SK-N-SH (cell line): ENCODE measurements at regions not wholly inside any gene's neighbourhood (a gene's known extent, or its start where the extent isn't known, plus 50 kb on each side); places are given as distances from the start of the nearest gene placed in this dataset.

ENCODE experiments used
- CTCF ChIA-PET: fragments of 300-600, 350-600 bp; formaldehyde crosslinking; extraction: SDS; loops from one replicate; lab custom pipeline; 2021; lab: Yijun Ruan, JAX
- POLR2A ChIA-PET: fragments of 350-600 bp; sonication (Branson Sonifier 250); formaldehyde crosslinking; extraction: SDS; loops from one replicate; lab custom pipeline; 2020; ENCODE audit warnings: antibody characterized with exemption, inconsistent platforms; lab: Yijun Ruan, JAX
- DNase-seq: peaks from one replicate; pipeline ENCODE4 v3.0.0; 2012
- H2AFZ ChIP-seq: fragments of 200-600 bp; sonication (generic); 2 replicates; pipeline ENCODE4 v1.8.1; 2016; ENCODE audit warnings: antibody characterized with exemption, mild to moderate bottlenecking, low read depth
- H3F3A ChIP-seq: fragments of 200-600 bp; sonication (generic); replicated peaks from 2 replicates; pipeline ENCODE3; 2016; ENCODE audit warnings: antibody characterized with exemption, mild to moderate bottlenecking; ENCODE audit not compliant: insufficient read depth
- H3K27ac ChIP-seq, 2 experiments: fragments of 200-500 bp in 1 of 2; fragments of 200-600 bp in 1 of 2; sonication (Bioruptor generic) in 1 of 2; sonication (generic), shearing (Covaris generic) in 1 of 2; 2 replicates each; pipeline versions ENCODE4 v1.5.1 to v1.6.1; 2014 to 2016; ENCODE audit warnings: low read depth in 2 of 2, inconsistent platforms in 1 of 2, low read length in 1 of 2, mild to moderate bottlenecking in 1 of 2, mixed read lengths in 1 of 2
- H3K27me3 ChIP-seq: fragments of 200-600 bp; sonication (generic), shearing (Covaris generic); 2 replicates; pipeline ENCODE4 v1.6.1; 2016; ENCODE audit warnings: mixed run types; ENCODE audit not compliant: insufficient read depth
- H3K36me3 ChIP-seq, 2 experiments: fragments of 200-500 bp in 1 of 2; fragments of 200-600 bp in 1 of 2; sonication (Bioruptor generic) in 1 of 2; sonication (generic) in 1 of 2; replicated peaks in 1 of 2; 2 replicates each; pipeline versions ENCODE3 to v1.5.1; 2014 to 2016; ENCODE audit warnings: low read length in 1 of 2, mild to moderate bottlenecking in 1 of 2; ENCODE audit not compliant: insufficient read depth in 2 of 2, control insufficient read depth in 1 of 2
- H3K4me1 ChIP-seq, 2 experiments: fragments of 200-500 bp in 1 of 2; fragments of 200-600 bp in 1 of 2; sonication (Bioruptor generic) in 1 of 2; sonication (generic), shearing (Covaris generic) in 1 of 2; 2 replicates each; pipeline versions ENCODE4 v1.5.1 to v1.6.1; 2014 to 2016; ENCODE audit warnings: low read depth in 1 of 2, low read length in 1 of 2, mixed run types in 1 of 2; ENCODE audit not compliant: insufficient read depth in 2 of 2, control insufficient read depth in 1 of 2
- H3K4me2 ChIP-seq: fragments of 200-600 bp; sonication (generic), shearing (Covaris generic); 2 replicates; pipeline ENCODE4 v1.6.1; 2017; ENCODE audit warnings: mixed run types
- H3K4me3 ChIP-seq, 2 experiments: fragments of 200-500 bp in 1 of 2; fragments of 200-600 bp in 1 of 2; sonication (Bioruptor generic) in 1 of 2; sonication (generic), shearing (Covaris generic) in 1 of 2; 2 replicates each; pipeline versions ENCODE4 v1.5.1 to v1.8.1; 2014 to 2016; ENCODE audit warnings: low read depth in 2 of 2, inconsistent platforms in 1 of 2, low read length in 1 of 2, mild to moderate bottlenecking in 1 of 2, mixed read lengths in 1 of 2, moderate library complexity in 1 of 2
- H3K79me2 ChIP-seq: fragments of 200-600 bp; sonication (generic); 2 replicates; pipeline ENCODE4 v1.8.1; 2017; ENCODE audit warnings: mild to moderate bottlenecking; ENCODE audit not compliant: insufficient read depth
- H3K9ac ChIP-seq: fragments of 200-600 bp; sonication (generic); 2 replicates; pipeline ENCODE4 v1.6.1; 2017; ENCODE audit warnings: mixed run types
- H3K9me2 ChIP-seq: fragments of 200-600 bp; sonication (generic); 2 replicates; pipeline ENCODE4 v1.6.1; 2017; ENCODE audit warnings: mixed run types
- H3K9me3 ChIP-seq: fragments of 200-600 bp; sonication (generic); 2 replicates; pipeline ENCODE4 v1.6.1; 2017; ENCODE audit warnings: mixed run types, mild to moderate bottlenecking, moderate library complexity
- H4K20me1 ChIP-seq: fragments of 200-600 bp; sonication (generic); 2 replicates; pipeline ENCODE4 v1.6.1; 2017; ENCODE audit warnings: mild to moderate bottlenecking, mixed run types; ENCODE audit not compliant: insufficient read depth
- CHD2 ChIP-seq: fragments of 150-350 bp; IDR thresholded peaks from 2 replicates; pipeline ENCODE4 v1.6.1; 2018; ENCODE audit warnings: low read length; ENCODE audit not compliant: partially characterized antibody
- ELF1 ChIP-seq: IDR thresholded peaks from 2 replicates; pipeline ENCODE4 v1.4.0; 2012
- EP300 ChIP-seq, 2 experiments: IDR thresholded peaks; 2 replicates each; pipeline versions ENCODE4 v1.4.0 to v1.6.1; 2012; ENCODE audit warnings: borderline replicate concordance in 1 of 2, low read depth in 1 of 2, low read length in 1 of 2
- FOXM1 ChIP-seq: IDR thresholded peaks from 2 replicates; pipeline ENCODE4 v1.4.0; 2012; ENCODE audit warnings: low read depth, mild to moderate bottlenecking
- GABPA ChIP-seq: IDR thresholded peaks from 2 replicates; pipeline ENCODE4 v1.4.0; 2012; ENCODE audit warnings: low read depth, mild to moderate bottlenecking
- JUND ChIP-seq: IDR thresholded peaks from 2 replicates; pipeline ENCODE4 v1.4.0; 2012
- NFIC ChIP-seq: IDR thresholded peaks from 2 replicates; pipeline ENCODE4 v1.4.0; 2012; ENCODE audit warnings: borderline replicate concordance
- NRF1 ChIP-seq: IDR thresholded peaks from 2 replicates; pipeline ENCODE4 v1.6.1; 2012; ENCODE audit warnings: low read depth, mild to moderate bottlenecking, low read length
- POLR2AphosphoS5 ChIP-seq: IDR thresholded peaks from 2 replicates; pipeline ENCODE4 v1.6.1; 2012; ENCODE audit warnings: low read depth, low read length
- RAD21 ChIP-seq: IDR thresholded peaks from 2 replicates; pipeline ENCODE4 v1.6.1; 2012; ENCODE audit warnings: mild to moderate bottlenecking, low read length
- RCOR1 ChIP-seq: fragments of 150-350 bp; IDR thresholded peaks from 2 replicates; pipeline ENCODE4 v1.6.1; 2017; ENCODE audit warnings: antibody characterized with exemption, low read length
- RFX5 ChIP-seq: IDR thresholded peaks from 2 replicates; pipeline ENCODE4 v1.6.1; 2012; ENCODE audit warnings: mild to moderate bottlenecking, improper control_type of control experiment, low read length
- SMC3 ChIP-seq: IDR thresholded peaks from 2 replicates; pipeline ENCODE4 v1.6.1; 2012; ENCODE audit warnings: low read depth, low read length, improper control_type of control experiment
- TAF1 ChIP-seq: IDR thresholded peaks from 2 replicates; pipeline ENCODE4 v1.6.1; 2012; ENCODE audit warnings: low read depth, mild to moderate bottlenecking, low read length, moderate library complexity, borderline replicate concordance
- TCF12 ChIP-seq: IDR thresholded peaks from 2 replicates; pipeline ENCODE4 v1.4.0; 2012
- TEAD4 ChIP-seq: IDR thresholded peaks from 2 replicates; pipeline ENCODE4 v1.4.0; 2012; ENCODE audit warnings: mild to moderate bottlenecking, borderline replicate concordance; ENCODE audit not compliant: insufficient read depth
- YY1 ChIP-seq: IDR thresholded peaks from 2 replicates; pipeline ENCODE4 v1.4.0; 2012; ENCODE audit warnings: low read depth, mild to moderate bottlenecking
- WGBS: methylation state at CpG from one replicate; pipeline ENCODE4 v1.1.6; 2017; ENCODE audit warnings: low lambda C conversion rate; 5-methylcytosine and 5-hydroxymethylcytosine counted together
- TF ChIP-seq, protein P1 (sequence below): fragments of 150-350 bp; IDR thresholded peaks from 2 replicates; pipeline ENCODE4 v1.6.1; 2017; ENCODE audit warnings: antibody characterized with exemption, low read length, low read depth, borderline replicate concordance
- TF ChIP-seq, protein P2 (sequence below): IDR thresholded peaks from 2 replicates; pipeline ENCODE4 v1.4.0; 2012; ENCODE audit warnings: low read depth, borderline replicate concordance
- TF ChIP-seq, protein P3 (sequence below): fragments of 200-600 bp; sonication (generic); IDR thresholded peaks from 2 replicates; pipeline ENCODE4 v1.6.1; 2017; ENCODE audit warnings: antibody characterized with exemption, mild to moderate bottlenecking, moderate library complexity
- TF ChIP-seq, protein P4 (sequence below): IDR thresholded peaks from 2 replicates; pipeline ENCODE4; 2012

DNA sequence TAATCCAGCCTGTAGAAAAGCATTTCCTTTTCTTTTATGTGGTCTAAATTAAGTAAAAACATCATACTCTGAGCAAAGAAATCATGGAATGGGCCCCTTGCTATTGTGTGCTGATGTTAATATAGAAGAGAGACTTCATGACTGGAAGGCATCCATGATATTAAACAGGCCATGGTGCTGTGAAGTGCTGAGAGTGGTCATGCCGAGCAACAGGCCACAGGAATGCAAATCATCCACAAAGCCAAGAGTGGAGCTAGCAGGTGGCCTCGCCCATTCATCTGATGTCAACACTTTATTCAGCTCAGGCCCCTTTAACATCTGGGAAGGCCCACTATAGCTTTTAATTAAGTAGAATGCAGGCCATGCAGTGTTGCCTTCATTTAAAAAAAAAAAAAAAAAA is 115.2 kb upstream of the HMGCLL1 start:
- Histone ChIP-seq H3K79me2 (no peaks in the 10 kb centered on the region), H2AFZ (no peak overlapping the region), H3K27ac (no peak overlapping the region), H3K9me2 (no peaks in the 10 kb centered on the region), H3K36me3 (no peaks in the 10 kb centered on the region), H3F3A (no peaks in the 10 kb centered on the region), H3K9ac (no peak overlapping the region), H3K4me3 (no peak overlapping the region), H3K4me2 (no peak overlapping the region), H3K9me3 (no peaks in the 10 kb centered on the region; the same call in 1 of the 2 replicates), H3K4me1 (no peaks in the 10 kb centered on the region; a peak in 1 of 4 replicates), H3K27me3 (no peaks in the 10 kb centered on the region), H4K20me1 (no peaks in the 10 kb centered on the region)
- TF ChIP-seq RFX5 (no peak), GABPA (no peak), CHD2 (no peak), RAD21 (no peak), YY1 (no peak), TAF1 (no peak), POLR2AphosphoS5 (peak; percentile 32; the same call in 1 of the 2 replicates), NFIC (peak; percentile 34; the same call in 1 of the 2 replicates), SMC3 (no peak), ELF1 (no peak), FOXM1 (no peak), TCF12 (peak; percentile 88), JUND (no peak), TEAD4 (0 out of 2 replicates have a peak, but pooled peaks have one; percentile 28), RCOR1 (no peak), NRF1 (no peak), EP300 (IDR thresholded peaks at IDR 0.05; ENCODE audit: borderline replicate concordance in 1 of 2, low read depth in 1 of 2, low read length in 1 of 2) (peak in 1 of 2 experiments; percentile 17; a peak in 1 of 4 replicates)
- TF ChIP-seq, protein P1, sequence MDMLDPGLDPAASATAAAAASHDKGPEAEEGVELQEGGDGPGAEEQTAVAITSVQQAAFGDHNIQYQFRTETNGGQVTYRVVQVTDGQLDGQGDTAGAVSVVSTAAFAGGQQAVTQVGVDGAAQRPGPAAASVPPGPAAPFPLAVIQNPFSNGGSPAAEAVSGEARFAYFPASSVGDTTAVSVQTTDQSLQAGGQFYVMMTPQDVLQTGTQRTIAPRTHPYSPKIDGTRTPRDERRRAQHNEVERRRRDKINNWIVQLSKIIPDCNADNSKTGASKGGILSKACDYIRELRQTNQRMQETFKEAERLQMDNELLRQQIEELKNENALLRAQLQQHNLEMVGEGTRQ: no peak
- TF ChIP-seq, protein P2, sequence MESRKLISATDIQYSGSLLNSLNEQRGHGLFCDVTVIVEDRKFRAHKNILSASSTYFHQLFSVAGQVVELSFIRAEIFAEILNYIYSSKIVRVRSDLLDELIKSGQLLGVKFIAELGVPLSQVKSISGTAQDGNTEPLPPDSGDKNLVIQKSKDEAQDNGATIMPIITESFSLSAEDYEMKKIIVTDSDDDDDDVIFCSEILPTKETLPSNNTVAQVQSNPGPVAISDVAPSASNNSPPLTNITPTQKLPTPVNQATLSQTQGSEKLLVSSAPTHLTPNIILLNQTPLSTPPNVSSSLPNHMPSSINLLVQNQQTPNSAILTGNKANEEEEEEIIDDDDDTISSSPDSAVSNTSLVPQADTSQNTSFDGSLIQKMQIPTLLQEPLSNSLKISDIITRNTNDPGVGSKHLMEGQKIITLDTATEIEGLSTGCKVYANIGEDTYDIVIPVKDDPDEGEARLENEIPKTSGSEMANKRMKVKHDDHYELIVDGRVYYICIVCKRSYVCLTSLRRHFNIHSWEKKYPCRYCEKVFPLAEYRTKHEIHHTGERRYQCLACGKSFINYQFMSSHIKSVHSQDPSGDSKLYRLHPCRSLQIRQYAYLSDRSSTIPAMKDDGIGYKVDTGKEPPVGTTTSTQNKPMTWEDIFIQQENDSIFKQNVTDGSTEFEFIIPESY: no peak
- TF ChIP-seq, protein P3, sequence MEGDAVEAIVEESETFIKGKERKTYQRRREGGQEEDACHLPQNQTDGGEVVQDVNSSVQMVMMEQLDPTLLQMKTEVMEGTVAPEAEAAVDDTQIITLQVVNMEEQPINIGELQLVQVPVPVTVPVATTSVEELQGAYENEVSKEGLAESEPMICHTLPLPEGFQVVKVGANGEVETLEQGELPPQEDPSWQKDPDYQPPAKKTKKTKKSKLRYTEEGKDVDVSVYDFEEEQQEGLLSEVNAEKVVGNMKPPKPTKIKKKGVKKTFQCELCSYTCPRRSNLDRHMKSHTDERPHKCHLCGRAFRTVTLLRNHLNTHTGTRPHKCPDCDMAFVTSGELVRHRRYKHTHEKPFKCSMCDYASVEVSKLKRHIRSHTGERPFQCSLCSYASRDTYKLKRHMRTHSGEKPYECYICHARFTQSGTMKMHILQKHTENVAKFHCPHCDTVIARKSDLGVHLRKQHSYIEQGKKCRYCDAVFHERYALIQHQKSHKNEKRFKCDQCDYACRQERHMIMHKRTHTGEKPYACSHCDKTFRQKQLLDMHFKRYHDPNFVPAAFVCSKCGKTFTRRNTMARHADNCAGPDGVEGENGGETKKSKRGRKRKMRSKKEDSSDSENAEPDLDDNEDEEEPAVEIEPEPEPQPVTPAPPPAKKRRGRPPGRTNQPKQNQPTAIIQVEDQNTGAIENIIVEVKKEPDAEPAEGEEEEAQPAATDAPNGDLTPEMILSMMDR: no peak
- TF ChIP-seq, protein P4, sequence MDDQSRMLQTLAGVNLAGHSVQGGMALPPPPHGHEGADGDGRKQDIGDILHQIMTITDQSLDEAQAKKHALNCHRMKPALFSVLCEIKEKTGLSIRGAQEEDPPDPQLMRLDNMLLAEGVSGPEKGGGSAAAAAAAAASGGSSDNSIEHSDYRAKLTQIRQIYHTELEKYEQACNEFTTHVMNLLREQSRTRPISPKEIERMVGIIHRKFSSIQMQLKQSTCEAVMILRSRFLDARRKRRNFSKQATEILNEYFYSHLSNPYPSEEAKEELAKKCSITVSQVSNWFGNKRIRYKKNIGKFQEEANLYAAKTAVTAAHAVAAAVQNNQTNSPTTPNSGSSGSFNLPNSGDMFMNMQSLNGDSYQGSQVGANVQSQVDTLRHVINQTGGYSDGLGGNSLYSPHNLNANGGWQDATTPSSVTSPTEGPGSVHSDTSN: peak; percentile 78
- CTCF ChIA-PET: no interaction called here
- POLR2A ChIA-PET: no interaction called here
- DNase-seq: no peak
- 13% methylated on average over 2 of the region's 2 CpGs for WGBS
